GM19240 (cell line): ENCODE measurements at regions not wholly inside any gene's neighbourhood (a gene's known extent, or its start where the extent isn't known, plus 50 kb on each side); places are given as distances from the start of the nearest gene placed in this dataset.
"Not testable (repeated sequence)": the region's sequence is repeated elsewhere in the genome, so short reads cannot be mapped to it uniquely, and the experiment has no call there.

Source experiments
- DNase-seq: peaks from one replicate; pipeline ENCODE4 v3.0.0; 2011; ENCODE audit warnings: low spot score; ENCODE audit not compliant: insufficient read length

DNA sequence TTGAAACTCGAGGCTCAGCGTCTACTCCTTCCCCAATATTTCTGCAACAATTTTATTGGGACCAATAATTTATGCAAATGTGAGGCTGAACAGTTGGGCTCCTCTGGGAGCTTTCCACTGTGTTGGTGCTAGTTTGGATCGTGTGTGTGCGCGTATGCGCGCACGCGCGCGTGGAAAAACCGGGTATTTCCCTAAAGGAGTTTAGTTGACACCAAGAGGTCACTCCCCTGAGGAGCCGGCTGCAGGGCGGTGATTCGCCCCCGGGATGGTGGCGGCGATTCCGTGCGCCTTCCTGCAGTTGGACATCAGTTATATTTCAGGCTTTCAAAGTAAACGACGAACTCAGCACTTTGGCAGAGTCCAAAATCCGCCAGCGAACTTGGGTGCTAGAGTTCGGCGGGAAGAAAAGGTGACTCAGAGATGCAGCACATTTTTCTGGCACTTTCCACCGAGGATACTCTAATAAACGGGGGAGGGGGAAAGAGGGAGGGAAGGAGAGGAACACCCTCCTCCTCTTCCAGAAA, 186.5 kb upstream of the FANCL start:
- DNase-seq: no peak

DNA sequence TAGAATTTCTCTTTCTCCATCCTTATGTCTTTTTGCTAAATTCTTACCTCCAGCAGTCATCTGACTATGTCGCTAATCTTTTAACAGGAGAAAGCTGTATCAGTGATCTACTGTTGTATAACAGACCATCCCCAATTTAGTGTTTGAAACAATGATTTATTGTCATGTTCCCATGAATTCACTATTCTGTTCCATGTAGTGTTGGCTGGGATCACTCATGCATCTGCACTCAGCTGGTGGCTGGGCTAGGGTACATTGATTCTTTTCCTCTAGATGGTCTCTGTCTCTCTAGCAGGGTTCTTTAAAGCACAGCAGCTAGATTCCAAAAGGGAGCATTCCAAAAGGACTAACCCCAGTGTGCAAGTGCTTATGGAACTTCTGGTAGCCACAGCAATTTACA, 184.2 kb upstream of the FANCL start:
- no peak for DNase-seq

DNA sequence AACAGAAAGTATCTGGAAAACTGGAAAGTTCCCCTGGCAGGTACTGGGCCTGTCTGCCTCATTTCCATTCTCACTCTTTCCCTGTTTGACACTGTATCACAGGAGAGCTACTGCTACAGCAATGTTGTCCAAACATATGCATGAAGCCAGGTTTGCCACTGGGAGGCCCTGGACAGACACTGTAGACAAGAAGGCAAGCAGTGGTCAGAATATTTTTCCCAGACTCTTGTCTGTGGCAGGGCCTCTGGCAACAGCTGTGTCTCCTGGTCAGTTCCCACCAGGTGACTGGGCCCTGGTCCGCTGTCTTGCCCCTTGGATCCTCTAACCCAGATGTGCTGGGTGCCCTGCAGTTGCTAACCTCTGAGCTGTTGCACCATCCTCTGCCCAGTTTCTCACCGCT, 178.9 kb upstream of the FANCL start:
- no peak for DNase-seq

DNA sequence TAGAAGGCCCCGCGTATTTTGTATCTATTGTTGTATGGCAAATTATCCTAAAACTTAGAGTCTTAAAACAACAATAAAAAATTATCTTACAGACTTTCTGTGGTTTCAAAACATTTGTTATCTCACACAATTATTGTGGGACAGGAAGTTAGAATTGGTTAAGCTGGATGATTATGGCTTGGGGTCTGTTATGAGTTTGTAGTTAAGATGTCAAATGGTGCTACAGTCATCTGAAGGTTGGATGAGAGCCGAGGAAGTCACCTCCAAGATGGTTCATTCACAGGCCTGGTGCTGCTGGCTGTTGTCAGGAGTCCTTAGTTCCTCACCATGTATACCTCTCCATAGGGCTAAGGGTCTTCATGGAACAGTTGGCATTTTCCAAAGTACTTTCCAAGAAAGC, 175.6 kb upstream of the FANCL start:
- DNase-seq: no peak

DNA sequence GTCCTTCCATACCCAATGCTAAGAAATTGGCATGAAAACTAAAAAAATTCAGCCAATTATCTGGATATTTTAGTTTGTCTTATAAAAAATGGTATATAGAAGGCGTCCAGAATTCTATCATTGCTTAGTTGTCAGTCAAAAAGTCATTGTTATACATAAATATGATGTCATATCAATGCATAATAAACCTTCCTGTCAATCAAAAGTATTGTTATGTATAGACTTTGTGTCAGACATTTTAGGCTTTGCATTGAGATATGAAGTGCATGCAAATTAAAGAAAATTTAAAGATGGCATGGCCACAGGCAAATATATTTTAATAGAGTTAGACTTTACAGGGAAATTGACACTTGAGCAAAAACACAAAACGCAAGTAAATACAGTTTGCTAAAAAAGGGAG, 173.4 kb upstream of the FANCL start:
- DNase-seq: no peak

DNA sequence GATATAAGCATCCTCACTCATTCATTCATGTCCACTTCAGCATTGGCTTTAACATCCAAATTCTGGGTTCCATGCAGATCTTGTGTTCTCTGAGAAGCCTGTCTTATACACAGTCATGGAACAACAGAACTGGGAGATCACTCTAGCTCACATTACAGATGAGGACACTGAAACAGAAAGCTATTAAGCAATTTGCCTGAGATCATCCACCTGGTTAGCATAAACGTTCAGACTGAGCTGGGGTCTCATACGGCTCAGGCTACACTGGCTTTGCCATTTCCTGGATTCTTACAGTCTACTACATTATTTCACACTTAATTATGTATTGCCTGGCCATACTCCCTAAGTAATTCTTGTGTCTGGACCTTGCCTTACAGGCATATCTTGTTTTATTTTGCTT, 169.4 kb upstream of the FANCL start:
- no peak for DNase-seq

DNA sequence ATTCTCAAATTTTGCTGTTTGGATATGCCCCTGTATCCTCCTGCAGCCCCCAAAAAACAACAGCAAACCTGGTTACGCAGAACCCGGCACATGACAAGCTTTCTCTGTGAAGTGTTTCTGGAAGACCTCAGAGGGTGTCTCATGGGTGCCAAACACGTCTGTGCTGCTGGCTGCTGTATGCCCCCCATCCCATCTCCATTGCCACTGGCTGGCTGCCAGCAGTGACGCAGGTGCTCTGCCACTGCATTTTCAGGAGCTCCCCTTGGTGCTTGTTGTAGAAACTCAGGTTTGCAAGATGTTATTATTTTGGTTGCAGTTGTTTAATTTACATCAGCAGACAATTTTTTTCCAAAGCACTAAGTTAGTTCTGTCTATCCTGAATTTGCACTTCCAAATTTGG, 166.4 kb upstream of the FANCL start:
- DNase-seq: no peak

DNA sequence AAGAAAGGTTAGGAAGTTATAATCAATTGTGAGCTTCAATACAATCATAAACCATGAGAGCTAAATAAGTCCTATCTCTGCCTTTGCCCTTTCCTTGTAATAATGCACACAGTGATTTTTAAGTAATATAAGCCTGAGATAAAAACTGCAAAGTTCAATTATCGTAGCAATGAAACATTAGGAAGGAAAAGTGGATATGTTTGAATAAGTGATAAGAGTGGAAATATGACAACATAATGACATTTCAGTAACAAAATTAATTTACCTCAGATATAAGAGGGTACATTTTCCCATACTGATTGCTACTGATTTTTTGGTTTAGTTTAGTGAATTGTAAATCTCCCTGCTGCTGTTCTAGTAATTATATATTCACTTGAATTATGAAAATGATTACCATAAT, 164.2 kb upstream of the FANCL start:
- no peak for DNase-seq

DNA sequence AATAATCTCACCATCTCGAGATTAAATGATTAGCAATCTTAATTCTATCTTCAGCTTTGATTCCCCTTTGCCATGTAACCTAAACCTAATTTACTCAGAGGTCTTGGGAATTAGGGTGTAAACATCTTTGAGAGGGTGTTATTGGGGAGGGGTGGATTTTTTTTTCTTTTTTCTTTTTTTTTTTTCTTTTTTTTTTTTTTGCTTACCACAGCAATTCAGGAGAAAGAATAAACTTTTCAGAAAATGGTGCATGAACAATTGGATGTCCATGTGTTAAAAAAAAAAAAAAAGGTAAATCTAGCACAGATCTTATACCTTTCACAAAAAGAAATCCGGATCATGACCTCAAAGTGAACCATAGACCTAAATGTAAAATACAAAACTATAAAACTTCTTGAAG, 160.8 kb upstream of the FANCL start:
- DNase-seq: no peak

DNA sequence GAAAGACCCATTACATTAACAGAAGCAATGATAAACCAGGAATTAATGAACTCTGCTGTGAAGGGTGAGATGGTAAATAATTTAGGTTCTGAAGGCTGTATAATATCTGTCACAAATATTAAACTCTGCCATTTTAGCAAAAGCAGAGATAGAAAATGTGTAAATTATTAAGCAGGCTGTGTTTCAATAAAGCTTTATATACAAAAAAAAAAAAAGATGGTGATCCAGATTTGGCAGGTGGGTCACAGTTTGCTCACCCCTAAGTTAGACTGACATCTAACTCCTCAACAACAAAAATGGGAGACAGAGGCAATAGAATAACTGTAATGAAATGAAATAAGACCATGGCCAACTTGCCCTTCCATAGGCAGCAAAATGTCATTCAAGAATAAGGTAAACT, 157.3 kb upstream of the FANCL start:
- no peak for DNase-seq

DNA sequence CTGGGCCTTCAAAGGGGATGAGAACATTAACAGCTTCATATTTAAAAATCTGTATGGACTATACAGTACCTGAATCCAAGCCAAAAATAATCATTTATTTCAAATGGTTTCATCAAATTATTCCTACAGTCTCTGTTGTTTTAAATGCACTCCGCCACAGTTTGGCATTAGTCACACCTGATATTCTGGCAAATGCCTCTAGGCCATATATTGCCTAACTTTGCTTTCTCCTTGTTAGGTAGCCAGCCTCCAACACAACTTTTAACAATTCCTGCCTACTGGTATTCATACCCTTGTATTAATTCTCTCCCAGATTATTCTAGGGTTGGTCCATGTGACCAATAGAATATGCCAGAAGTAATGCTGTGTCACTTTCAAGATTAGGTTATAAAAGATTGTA, 146.6 kb upstream of the FANCL start:
- no peak for DNase-seq

DNA sequence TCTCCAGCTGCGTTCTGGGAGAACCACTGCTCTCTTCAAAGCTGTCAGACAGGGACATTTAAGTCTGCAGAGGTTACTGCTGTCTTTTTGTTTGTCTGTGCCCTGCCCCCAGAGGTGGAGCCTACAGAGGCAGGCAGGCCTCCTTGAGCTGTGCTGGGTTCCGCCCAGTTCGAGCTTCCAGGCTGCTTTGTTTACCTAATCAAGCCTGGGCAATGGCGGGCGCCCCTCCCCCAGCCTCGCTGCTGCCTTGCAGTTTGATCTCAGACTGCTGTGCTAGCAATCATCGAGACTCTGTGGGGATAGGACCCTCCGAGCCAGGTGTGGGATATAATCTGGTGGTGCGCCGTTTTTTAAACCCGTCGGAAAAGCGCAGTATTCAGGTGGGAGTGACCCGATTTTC, 145.8 kb upstream of the FANCL start:
- not testable (repeated sequence) for DNase-seq

DNA sequence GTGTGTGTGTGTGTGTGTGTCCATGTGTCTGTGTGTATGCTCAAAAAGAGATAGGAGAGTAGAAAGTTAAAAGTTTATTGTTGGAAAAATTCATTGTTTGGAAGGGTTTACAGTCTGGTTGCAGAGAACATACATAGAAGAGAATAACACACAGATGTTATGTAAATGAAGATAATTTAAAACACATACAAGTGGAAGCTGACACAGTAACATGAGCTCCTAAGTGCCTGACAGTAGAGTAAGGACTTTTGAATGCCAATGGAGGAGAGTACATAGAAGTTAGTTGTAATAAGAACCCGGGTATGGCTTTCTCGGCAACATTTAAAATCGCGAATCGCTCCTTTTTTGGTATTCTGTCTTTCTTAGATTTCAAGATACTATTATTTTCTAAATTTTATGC, 137.0 kb upstream of the FANCL start:
- DNase-seq: no peak

DNA sequence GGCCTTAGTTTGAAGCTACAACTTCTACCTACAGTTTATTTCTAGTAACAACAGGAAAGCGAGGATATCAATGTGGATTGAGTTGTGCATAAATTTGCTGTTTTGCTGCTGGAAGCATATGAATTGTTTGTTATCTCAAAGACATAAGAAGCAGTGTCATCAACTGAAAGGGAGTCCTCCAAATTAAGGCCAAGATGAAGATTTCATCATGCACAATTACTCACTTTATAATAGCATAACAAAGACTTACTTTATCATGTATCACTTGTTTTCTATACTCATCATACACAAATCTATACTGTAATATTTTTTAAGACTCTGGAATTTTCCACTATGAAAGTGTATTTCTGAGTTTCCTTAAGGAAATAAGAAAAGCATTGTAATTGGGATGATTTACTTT, 136.1 kb upstream of the FANCL start:
- DNase-seq: no peak

DNA sequence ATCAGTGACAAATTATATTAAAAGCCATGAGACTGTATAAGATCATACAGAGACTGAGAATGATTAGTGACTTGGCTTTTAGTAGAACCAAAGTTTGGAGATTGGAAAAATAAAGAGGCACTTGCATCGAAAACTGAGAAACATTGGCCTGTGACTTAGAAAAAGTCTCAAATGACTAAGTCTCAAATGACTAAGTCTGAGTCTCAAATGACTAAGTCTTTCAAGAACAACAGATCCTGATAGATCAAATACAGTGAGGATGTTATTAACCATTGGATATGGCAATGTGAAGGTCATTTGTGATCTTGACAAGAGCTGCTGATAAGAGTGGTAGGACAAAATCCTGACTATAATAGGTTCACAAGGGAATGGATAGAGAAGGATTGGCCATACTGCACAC, 135.5 kb upstream of the FANCL start:
- no peak for DNase-seq

DNA sequence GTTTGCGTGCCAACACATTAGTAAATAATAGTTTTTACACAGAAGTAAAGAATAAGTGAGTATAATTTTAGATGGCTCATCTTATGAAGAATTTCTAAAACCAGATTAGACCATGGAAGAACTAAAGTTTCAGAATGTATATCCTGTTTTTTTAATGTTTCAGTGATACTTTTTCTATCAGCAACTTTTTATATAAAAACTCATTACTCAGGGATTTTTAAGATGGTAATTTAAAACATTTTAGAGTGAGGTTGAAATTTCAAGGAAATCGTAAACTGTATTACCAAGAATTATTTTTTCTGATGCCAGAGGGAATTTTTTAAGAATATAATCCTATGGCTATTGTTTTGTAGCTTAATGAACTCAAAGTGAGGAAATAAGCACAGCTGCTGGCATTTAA, 128.5 kb upstream of the FANCL start:
- no peak for DNase-seq

DNA sequence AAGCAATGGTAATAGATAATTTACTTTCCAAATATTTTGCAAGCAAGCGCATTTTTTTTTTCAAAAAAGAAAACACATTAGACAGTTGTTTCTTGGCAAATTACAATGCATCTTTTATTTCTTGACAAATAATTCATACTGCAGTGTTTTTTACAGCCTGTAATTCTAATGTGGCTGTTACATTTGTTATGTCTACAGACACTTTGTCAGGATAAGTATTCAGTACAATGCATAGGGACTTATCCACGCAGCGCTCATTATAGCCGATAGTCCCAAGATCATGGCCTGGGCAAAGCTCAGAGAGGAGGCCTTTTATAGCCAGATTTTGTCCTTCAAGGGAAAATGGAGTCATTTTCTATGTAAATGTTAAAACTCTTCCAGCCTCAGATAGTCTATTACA, 123.0 kb upstream of the FANCL start:
- DNase-seq: no peak

DNA sequence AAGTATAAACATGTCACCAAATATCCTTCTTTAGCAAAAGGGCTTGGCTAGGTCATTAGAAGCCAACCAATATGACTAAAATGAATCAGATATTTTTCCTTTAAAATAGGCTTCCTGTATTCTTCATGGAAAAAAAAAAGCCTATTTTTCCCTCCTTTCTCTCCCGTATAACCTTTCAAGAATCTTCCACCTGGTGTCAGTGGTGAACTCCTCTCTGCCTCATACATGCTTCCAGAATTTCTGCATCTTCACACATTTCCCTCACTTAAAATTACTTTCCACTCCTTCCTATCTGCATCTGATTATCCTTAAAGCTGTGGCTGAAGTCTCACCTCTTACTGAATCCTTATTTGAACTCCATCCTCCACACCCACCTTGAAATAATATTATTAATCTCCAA, 116.9 kb upstream of the FANCL start:
- no peak for DNase-seq

DNA sequence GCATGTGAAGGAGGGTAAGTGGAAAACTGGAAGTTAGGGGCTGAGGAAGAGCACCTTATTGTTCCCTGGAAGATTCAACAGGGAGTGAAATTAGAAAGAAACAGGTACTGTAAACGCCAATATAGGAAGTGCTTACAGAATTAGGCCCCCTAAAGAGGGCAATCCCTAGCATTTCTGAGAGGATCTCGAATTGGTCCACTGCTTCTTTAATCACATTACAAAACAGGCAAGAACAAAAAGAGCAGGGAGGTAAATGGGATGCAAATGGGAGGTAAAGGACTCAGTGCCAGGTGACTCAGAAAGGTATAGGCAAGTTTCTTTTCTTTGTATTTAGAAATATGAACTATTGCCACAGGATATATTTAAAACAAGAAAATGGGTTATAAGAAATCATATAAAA, 116.4 kb upstream of the FANCL start:
- no peak for DNase-seq

DNA sequence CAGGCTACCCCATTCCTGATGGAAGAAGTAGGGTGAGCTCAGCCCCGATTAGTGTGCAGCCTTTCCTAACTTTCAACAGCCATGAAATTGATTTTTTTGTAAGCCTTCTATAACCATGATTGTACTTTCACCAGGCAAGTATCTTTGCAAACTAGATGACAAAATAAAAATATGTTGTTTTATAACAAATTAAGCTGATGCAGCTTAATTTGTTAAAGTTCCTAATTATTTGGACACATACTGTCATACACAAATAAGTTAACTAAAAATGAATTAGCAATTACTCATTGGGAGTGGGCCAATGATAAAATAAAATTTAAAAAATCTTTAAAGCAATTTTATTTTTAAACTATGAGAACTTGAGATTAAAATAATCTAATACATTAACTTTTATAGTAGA, 113.1 kb upstream of the FANCL start:
- DNase-seq: no peak

DNA sequence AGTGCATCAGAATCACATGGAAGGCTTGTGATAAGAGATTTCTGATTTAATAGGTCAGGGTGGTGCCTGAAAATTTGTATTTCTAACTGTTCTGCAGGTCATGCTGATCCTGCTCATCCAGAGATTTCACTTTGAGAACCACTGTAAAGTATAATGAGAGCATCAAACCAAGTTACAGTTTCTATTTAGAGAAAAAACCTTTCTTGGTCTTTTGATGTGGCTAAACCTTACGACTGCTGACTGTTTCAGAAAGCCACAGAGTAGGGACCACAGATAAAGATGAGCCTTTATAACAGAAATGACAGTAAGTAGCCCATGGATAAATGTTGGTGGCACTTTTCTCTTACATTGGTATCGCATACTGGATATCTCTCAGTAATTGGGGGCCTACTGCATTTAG, 109.4 kb upstream of the FANCL start:
- no peak for DNase-seq

DNA sequence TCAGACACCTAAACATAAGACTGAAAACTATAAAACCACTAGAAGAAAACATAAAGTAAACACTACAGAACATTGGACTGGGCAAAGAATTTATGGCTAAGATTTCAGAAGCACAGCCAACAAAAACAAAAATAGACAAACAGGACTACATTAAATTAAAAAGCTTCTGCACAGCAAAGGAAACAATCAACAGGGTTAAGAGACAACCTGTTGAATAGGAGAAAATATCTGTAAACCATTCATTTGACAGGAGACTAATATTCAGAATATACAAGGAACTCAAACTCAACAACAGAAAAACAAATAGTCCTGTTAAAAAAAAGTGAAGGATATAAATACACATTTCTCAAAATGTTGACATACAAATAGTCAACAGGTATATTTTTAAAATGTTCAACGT, 106.7 kb upstream of the FANCL start:
- no peak for DNase-seq

DNA sequence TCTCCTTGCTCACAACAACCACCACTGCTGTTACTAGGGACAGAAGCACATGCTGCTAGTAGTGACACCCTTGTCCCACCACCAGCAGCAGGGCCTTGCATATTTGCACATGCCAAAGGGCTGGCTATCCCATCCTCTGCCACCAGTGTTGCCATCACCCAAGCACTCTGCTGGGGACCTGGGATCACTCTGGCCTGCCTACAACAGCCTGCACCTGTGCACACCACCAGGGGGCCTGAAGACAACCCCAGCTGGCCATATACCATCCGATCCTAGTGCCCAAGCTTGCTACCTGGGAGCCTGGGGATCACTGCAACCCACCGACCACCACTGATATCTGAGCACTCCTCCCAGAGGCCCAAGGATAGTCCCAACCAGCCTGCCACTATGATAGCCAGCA, 99.9 kb upstream of the FANCL start:
- no peak for DNase-seq

DNA sequence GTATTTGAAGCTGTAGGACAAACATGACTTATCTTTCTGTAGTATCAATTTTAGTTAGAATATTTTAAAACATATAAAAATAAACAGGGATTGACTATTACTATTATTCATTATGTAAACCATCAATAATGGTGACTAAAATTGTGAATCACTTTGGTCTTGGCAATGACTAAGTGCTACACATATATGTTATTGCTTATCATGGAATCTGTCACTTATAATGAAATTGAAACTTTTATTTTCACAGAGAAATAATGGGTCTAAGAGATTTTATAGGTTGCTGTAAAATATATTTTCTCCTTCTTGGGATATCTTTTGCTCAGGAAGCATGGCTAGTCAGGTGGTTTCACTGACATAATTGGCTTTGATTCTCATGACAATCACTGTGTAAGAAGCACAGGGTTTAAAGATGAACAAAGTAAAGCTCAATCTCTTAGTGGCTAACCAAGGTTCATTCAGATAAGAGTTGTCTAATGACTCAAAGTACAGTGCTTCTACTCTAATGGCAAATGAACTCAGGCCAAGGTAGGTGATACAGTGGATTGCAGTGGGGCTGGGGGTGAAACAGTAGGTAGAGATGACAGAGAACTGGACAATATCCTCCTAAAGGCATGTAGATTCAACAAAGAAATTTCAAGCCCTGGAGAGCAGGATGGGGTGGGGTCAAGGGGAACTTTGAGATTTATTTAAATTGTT, 98.6 kb upstream of the FANCL start:
- DNase-seq: no peak
